Prostate gland (tissue), 2 donors: ENCODE measurements at regions not wholly inside any gene's neighbourhood (a gene's known extent, or its start where the extent isn't known, plus 50 kb on each side); places are given as distances from the start of the nearest gene placed in this dataset.

Experiments
- POLR2A ChIP-seq: fragments of 450-650 bp; IDR thresholded peaks from one replicate; pipeline ENCODE4 v1.6.1; 2016; ENCODE audit warnings: antibody characterized with exemption, mild to moderate bottlenecking
- TF ChIP-seq, protein P1 (sequence below), 4 experiments: fragments of 200-600 bp in 2 of 4; fragments of 450-650 bp in 2 of 4; sonication (generic) in 2 of 4; IDR thresholded peaks; 1 replicate in 3 of 4; 2 replicates in 1 of 4; pipeline ENCODE4 v1.5.1; 2016 to 2019; ENCODE audit warnings: antibody characterized with exemption in 4 of 4, mild to moderate bottlenecking in 2 of 4, moderate library complexity in 2 of 4

GRCh38 chrX:1938190-1938589 lies 323.3 kb downstream of the ASMT start:
- TF ChIP-seq, protein P1, sequence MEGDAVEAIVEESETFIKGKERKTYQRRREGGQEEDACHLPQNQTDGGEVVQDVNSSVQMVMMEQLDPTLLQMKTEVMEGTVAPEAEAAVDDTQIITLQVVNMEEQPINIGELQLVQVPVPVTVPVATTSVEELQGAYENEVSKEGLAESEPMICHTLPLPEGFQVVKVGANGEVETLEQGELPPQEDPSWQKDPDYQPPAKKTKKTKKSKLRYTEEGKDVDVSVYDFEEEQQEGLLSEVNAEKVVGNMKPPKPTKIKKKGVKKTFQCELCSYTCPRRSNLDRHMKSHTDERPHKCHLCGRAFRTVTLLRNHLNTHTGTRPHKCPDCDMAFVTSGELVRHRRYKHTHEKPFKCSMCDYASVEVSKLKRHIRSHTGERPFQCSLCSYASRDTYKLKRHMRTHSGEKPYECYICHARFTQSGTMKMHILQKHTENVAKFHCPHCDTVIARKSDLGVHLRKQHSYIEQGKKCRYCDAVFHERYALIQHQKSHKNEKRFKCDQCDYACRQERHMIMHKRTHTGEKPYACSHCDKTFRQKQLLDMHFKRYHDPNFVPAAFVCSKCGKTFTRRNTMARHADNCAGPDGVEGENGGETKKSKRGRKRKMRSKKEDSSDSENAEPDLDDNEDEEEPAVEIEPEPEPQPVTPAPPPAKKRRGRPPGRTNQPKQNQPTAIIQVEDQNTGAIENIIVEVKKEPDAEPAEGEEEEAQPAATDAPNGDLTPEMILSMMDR (IDR thresholded peaks at IDR 0.05) = no peak
- TF ChIP-seq POLR2A = no peak
